DMS153 (cell line): ENCODE measurements at regions not wholly inside any gene's neighbourhood (a gene's known extent, or its start where the extent isn't known, plus 50 kb on each side); places are given as distances from the start of the nearest gene placed in this dataset.

Experiments used
- DNase-seq: peaks from one replicate; lab custom pipeline; 2025; lab: John Stamatoyannopoulos, UW

GRCh38 chr4:141783770-141784169, 147.4 kb downstream of the IL15 start:
- DNase-seq, result no peak

GRCh38 chr4:141786946-141787345, 150.6 kb downstream of the IL15 start:
- DNase-seq, result no peak

- no peak for DNase-seq
Observed at GRCh38 chr4:141788169-141788915, 152.0 kb downstream of the IL15 start.

- DNase-seq, result no peak
Observed at GRCh38 chr4:141789716-141790115, 153.3 kb downstream of the IL15 start.

- DNase-seq, result no peak
Observed at GRCh38 chr4:141792164-141792563, 155.8 kb downstream of the IL15 start.

- no peak for DNase-seq
Observed at GRCh38 chr4:141797966-141798365, 161.6 kb downstream of the IL15 start.

- no peak for DNase-seq
Observed at GRCh38 chr4:141801558-141801957, 165.2 kb downstream of the IL15 start.

GRCh38 chr4:141802333-141802732, 165.9 kb downstream of the IL15 start:
- DNase-seq, result no peak

- no peak for DNase-seq
Observed at GRCh38 chr4:141804836-141805235, 168.5 kb downstream of the IL15 start.

- no peak for DNase-seq
Observed at GRCh38 chr4:141807103-141807891, 170.9 kb downstream of the IL15 start.

GRCh38 chr4:141810038-141810711, 173.8 kb downstream of the IL15 start:
- DNase-seq, result no peak

GRCh38 chr4:141810712-141811375, 174.5 kb downstream of the IL15 start:
- no peak for DNase-seq

- DNase-seq, result no peak
Observed at GRCh38 chr4:141812158-141812557, 175.8 kb downstream of the IL15 start.

- no peak for DNase-seq
Observed at GRCh38 chr4:141814499-141814898, 178.1 kb downstream of the IL15 start.

- DNase-seq, result no peak
Observed at GRCh38 chr4:141815646-141816045, 179.3 kb downstream of the IL15 start.

GRCh38 chr4:141826260-141826659, 189.9 kb downstream of the IL15 start:
- no peak for DNase-seq

GRCh38 chr4:141833209-141833608, 196.8 kb downstream of the IL15 start:
- DNase-seq, result no peak

GRCh38 chr4:141840299-141840986, 204.1 kb downstream of the IL15 start:
- no peak for DNase-seq

GRCh38 chr4:141843136-141843535, 206.8 kb downstream of the IL15 start:
- DNase-seq, result no peak

- no peak for DNase-seq
Observed at GRCh38 chr4:141845901-141846300, 209.5 kb downstream of the IL15 start.

- DNase-seq, result no peak
Observed at GRCh38 chr4:141849367-141849766, 213.0 kb downstream of the IL15 start.

- DNase-seq, result no peak
Observed at GRCh38 chr4:141849778-141850177, 213.4 kb downstream of the IL15 start.
